ENCODE measurements at regions not wholly inside any gene's neighbourhood (a gene's known extent, or its start where the extent isn't known, plus 50 kb on each side); places are given as distances from the start of the nearest gene placed in this dataset.

DNA sequence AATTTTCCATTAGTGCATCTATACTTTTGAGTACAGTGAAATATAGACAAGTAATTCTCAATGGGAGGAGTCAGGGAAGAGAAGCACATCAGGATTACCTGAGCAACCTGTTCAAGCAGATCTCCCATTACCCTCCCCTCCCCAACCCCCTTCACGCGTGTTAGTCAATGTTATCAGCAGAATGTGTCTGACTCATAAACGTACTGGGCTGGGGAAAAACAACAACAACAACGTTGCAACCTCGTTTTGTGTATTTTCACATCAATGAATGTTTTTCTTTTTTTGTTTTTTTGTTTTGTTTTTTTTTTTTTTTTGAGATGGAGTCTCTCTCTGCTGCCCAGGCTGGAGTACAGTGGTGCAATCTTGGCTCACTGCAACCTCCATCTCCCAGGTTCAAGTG lies 287.0 kb upstream of the STXBP5 start:
- TF ChIP-seq CTCF (IDR thresholded peaks at IDR 0.05; ENCODE audit: low read depth, low read length) (no peak), POLR2A (IDR thresholded peaks at IDR 0.05; ENCODE audit: extremely low read depth, insufficient read length) (no peak)
